ENCODE measurements at regions not wholly inside any gene's neighbourhood (a gene's known extent, or its start where the extent isn't known, plus 50 kb on each side); places are given as distances from the start of the nearest gene placed in this dataset.

- TF ChIP-seq POLR2A (IDR thresholded peaks at IDR 0.05) (no peak), POLR2AphosphoS5 (IDR thresholded peaks at IDR 0.05) (no peak)
- TF ChIP-seq, protein P1, sequence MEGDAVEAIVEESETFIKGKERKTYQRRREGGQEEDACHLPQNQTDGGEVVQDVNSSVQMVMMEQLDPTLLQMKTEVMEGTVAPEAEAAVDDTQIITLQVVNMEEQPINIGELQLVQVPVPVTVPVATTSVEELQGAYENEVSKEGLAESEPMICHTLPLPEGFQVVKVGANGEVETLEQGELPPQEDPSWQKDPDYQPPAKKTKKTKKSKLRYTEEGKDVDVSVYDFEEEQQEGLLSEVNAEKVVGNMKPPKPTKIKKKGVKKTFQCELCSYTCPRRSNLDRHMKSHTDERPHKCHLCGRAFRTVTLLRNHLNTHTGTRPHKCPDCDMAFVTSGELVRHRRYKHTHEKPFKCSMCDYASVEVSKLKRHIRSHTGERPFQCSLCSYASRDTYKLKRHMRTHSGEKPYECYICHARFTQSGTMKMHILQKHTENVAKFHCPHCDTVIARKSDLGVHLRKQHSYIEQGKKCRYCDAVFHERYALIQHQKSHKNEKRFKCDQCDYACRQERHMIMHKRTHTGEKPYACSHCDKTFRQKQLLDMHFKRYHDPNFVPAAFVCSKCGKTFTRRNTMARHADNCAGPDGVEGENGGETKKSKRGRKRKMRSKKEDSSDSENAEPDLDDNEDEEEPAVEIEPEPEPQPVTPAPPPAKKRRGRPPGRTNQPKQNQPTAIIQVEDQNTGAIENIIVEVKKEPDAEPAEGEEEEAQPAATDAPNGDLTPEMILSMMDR (IDR thresholded peaks at IDR 0.05): no peak
- intact Hi-C loops (cut with DNase I; ENCODE audit: low total_unique reads): no loop called here
- H3K9me3 ChIP-seq: no peaks in the 10 kb centered on the region
Measured at GRCh38 chr5:57382655-57383054, 100.0 kb downstream of the ACTBL2 start.

DNA sequence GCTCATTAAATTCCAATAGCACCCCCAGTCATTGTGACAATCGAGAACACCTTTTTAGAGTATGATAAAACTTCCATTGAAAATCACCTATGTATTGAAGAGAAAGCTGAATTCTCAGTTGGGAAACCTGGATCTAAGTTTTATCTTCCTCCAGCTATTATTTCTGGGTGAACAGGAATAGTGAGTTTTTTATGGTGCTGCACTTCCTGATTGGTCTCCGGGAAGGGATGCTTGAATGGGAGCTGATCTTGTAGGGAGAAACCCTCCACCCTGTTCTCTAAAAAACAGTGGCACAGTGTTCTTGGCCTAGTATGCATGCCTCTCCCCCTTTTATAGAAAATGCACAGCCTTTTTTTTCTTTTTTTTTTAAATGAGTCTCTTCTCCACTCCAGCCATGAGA is 112.2 kb downstream of the ACTBL2 start:
- no peak for DNase-seq (ENCODE audit: low spot score in 2 of 2)
- Histone ChIP-seq H3K9me3 (no peaks in the 10 kb centered on the region), H3K27ac (no peak overlapping the region), H3K36me3 (no peaks in the 10 kb centered on the region), H3K4me1 (no peaks in the 10 kb centered on the region), H3K27me3 (no peaks in the 10 kb centered on the region), H3K4me3 (no peak overlapping the region)
- TF ChIP-seq, protein P1 (IDR thresholded peaks at IDR 0.05): no peak
- TF ChIP-seq POLR2A (IDR thresholded peaks at IDR 0.05) (no peak), POLR2AphosphoS5 (IDR thresholded peaks at IDR 0.05) (no peak)
- intact Hi-C loops (cut with DNase I; ENCODE audit: low total_unique reads): no loop called here

More at GRCh38 chr5:57382655-57383054, 100.0 kb downstream of the ACTBL2 start:
- no peak for DNase-seq (ENCODE audit: low spot score in 2 of 2)
- no peaks in the 10 kb centered on the region for H3K36me3 ChIP-seq
- H3K27ac ChIP-seq: no peak overlapping the region
- H3K4me3 ChIP-seq: no peak overlapping the region
- no peaks in the 10 kb centered on the region for H3K4me1 ChIP-seq
- no peaks in the 10 kb centered on the region for H3K27me3 ChIP-seq

GRCh38 chr5:57368010-57368409 is 114.6 kb downstream of the ACTBL2 start:
- Histone ChIP-seq H3K4me3 (no peak overlapping the region), H3K4me1 (no peaks in the 10 kb centered on the region), H3K27me3 (no peaks in the 10 kb centered on the region), H3K9me3 (no peaks in the 10 kb centered on the region), H3K36me3 (no peaks in the 10 kb centered on the region), H3K27ac (peak overlapping the region in 1 of 2 donors; percentile 26)
- DNase-seq (ENCODE audit: low spot score in 2 of 2): no peak
- intact Hi-C loops (cut with DNase I; ENCODE audit: low total_unique reads): no loop called here
- TF ChIP-seq POLR2A (IDR thresholded peaks at IDR 0.05): no peak
- TF ChIP-seq, protein P1 (IDR thresholded peaks at IDR 0.05): no peak
- no peak for TF ChIP-seq POLR2AphosphoS5 (IDR thresholded peaks at IDR 0.05)

GRCh38 chr5:57366744-57367143 is 115.9 kb downstream of the ACTBL2 start:
- Histone ChIP-seq H3K9me3 (no peaks in the 10 kb centered on the region), H3K27ac (peak overlapping the region in 1 of 2 donors; percentile 26), H3K4me1 (no peaks in the 10 kb centered on the region), H3K36me3 (no peaks in the 10 kb centered on the region), H3K4me3 (no peak overlapping the region), H3K27me3 (no peaks in the 10 kb centered on the region)
- DNase-seq (ENCODE audit: low spot score in 2 of 2): no peak
- TF ChIP-seq POLR2A (IDR thresholded peaks at IDR 0.05): no peak
- no peak for TF ChIP-seq POLR2AphosphoS5 (IDR thresholded peaks at IDR 0.05)
- TF ChIP-seq, protein P1 (IDR thresholded peaks at IDR 0.05): no peak
- intact Hi-C loops (cut with DNase I; ENCODE audit: low total_unique reads): no loop called here

DNA sequence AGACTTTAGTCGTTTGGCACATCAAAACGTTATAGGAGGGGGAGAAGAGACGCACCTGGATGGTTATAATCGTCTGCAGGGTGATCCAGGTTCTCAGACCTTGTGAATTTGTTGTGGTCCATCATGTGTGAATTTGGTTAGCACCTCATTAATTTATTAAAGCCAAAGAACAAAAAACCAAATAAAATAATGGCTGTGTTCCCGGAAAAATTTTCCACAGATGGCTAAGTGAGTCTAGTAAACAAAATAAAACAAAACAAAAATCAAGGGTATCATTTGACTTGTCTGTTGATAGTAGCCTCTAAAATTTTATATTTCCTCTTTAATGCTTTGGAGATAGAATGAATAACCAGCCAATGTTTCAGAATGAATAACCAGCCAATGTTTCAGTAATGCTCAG is 119.7 kb downstream of the ACTBL2 start:
- intact Hi-C loops (cut with DNase I; ENCODE audit: low total_unique reads): no loop called here
- Histone ChIP-seq H3K4me1 (no peaks in the 10 kb centered on the region), H3K9me3 (no peaks in the 10 kb centered on the region), H3K27me3 (no peaks in the 10 kb centered on the region), H3K4me3 (no peak overlapping the region), H3K27ac (no peak overlapping the region), H3K36me3 (no peaks in the 10 kb centered on the region)
- TF ChIP-seq, protein P1 (IDR thresholded peaks at IDR 0.05): no peak
- no peak for TF ChIP-seq POLR2AphosphoS5 (IDR thresholded peaks at IDR 0.05)
- TF ChIP-seq POLR2A (IDR thresholded peaks at IDR 0.05): no peak
- no peak for DNase-seq (ENCODE audit: low spot score in 2 of 2)
